Transverse colon (tissue), 3 donors: ENCODE measurements at regions not wholly inside any gene's neighbourhood (a gene's known extent, or its start where the extent isn't known, plus 50 kb on each side); places are given as distances from the start of the nearest gene placed in this dataset.

ENCODE experiments used
- CTCF ChIP-seq, 5 experiments: fragments of 200-600 bp in 3 of 5; fragments of 450-650 bp in 2 of 5; sonication (generic) in 3 of 5; IDR thresholded peaks; 1 replicate in 2 of 5; 2 replicates in 3 of 5; pipeline ENCODE4 v1.5.1; 2016 to 2017; ENCODE audit warnings: antibody characterized with exemption in 5 of 5, inconsistent platforms in 3 of 5, mild to moderate bottlenecking in 2 of 5, moderate library complexity in 1 of 5
- POLR2A ChIP-seq: fragments of 450-650 bp; IDR thresholded peaks from one replicate; pipeline ENCODE4 v1.6.1; 2016; ENCODE audit warnings: antibody characterized with exemption, mild to moderate bottlenecking, moderate library complexity

- no peak for TF ChIP-seq CTCF (IDR thresholded peaks at IDR 0.05)
- no peak for TF ChIP-seq POLR2A
Measured at GRCh38 chr20:53677447-53678314, 84.0 kb upstream of the ZNF217 start.
